Endothelial cell of umbilical vein (primary cell): ENCODE measurements at regions not wholly inside any gene's neighbourhood (a gene's known extent, or its start where the extent isn't known, plus 50 kb on each side); places are given as distances from the start of the nearest gene placed in this dataset.

Experiments
- BruUV-seq: library from RNA; stranded (reverse); fragments of 400-500 nt; replicated peaks from 2 replicates; lab custom pipeline; 2021; lab: Mats Ljungman, UMichigan
- CTCF ChIA-PET: fragments of 300-600, 350-600 bp; sonication (Branson Sonifier 250); formaldehyde crosslinking; loops from one replicate; lab custom pipeline; 2021; ENCODE audit warnings: antibody characterized with exemption, inconsistent platforms; lab: Charles Lee
- POLR2A ChIA-PET: fragments of 300-600, 350-600 bp; sonication (Branson Sonifier 250); formaldehyde crosslinking; loops from one replicate; lab custom pipeline; 2021; ENCODE audit warnings: antibody characterized with exemption, inconsistent platforms; lab: Charles Lee
- DNase-seq: peaks from one replicate; pipeline ENCODE4 v3.0.0-alpha.2; 2011; ENCODE audit warnings: low read depth, low spot score
- FAIRE-seq: peaks from 2 replicates; lab custom pipeline; 2011; peaks lifted over from hg19 to GRCh38; lab: Jason Lieb, UNC
- H2AFZ ChIP-seq: 2 replicates; pipeline ENCODE4 v1.6.0; 2012; ENCODE audit warnings: low read depth, low read length, control low read depth, inconsistent platforms
- H3K27ac ChIP-seq: 2 replicates; pipeline ENCODE4 v1.5.1; 2011; ENCODE audit warnings: low read depth, mild to moderate bottlenecking, control low read depth, low read length, moderate library complexity; ENCODE audit not compliant: insufficient read depth
- H3K27me3 ChIP-seq, 2 experiments: 2 replicates each; pipeline versions ENCODE4 v1.6.0 to v1.6.1; 2011; ENCODE audit warnings: low read length in 2 of 2, mixed read lengths in 1 of 2; ENCODE audit not compliant: control insufficient read depth in 2 of 2, insufficient read depth in 2 of 2
- H3K36me3 ChIP-seq, 2 experiments: 2 replicates in 1 of 2; 3 replicates in 1 of 2; pipeline ENCODE4 v1.5.1; 2011; ENCODE audit warnings: low read length in 2 of 2, mild to moderate bottlenecking in 1 of 2, moderate library complexity in 1 of 2; ENCODE audit not compliant: control insufficient read depth in 2 of 2, insufficient read depth in 2 of 2; ENCODE audit errors: extremely low read depth in 1 of 2
- H3K4me1 ChIP-seq: 3 replicates; pipeline ENCODE4 v1.5.1; 2011; ENCODE audit warnings: mild to moderate bottlenecking, low read length; ENCODE audit not compliant: control insufficient read depth, insufficient read depth; ENCODE audit errors: extremely low read depth
- H3K4me2 ChIP-seq: 2 replicates; pipeline ENCODE4 v1.6.1; 2011; ENCODE audit warnings: low read length, control low read depth, mixed read lengths; ENCODE audit not compliant: insufficient read depth
- H3K4me3 ChIP-seq, 3 experiments: fragments of 200-600 bp in 1 of 3; sonication (generic), shearing (Covaris generic) in 1 of 3; replicated peaks in 1 of 3; 2 replicates each; pipeline ENCODE4 v1.5.1; 2011 to 2016; ENCODE audit warnings: control low read depth in 3 of 3, low read length in 3 of 3, mild to moderate bottlenecking in 2 of 3, inconsistent platforms in 1 of 3, low read depth in 1 of 3, moderate library complexity in 1 of 3; ENCODE audit not compliant: insufficient read depth in 1 of 3
- H3K79me2 ChIP-seq: 2 replicates; pipeline ENCODE4 v1.6.0; 2012; ENCODE audit warnings: low read length, inconsistent platforms; ENCODE audit not compliant: control insufficient read depth, insufficient read depth
- H3K9ac ChIP-seq: replicated peaks from 2 replicates; pipeline ENCODE3; 2011; ENCODE audit warnings: low read length, control low read depth; ENCODE audit not compliant: insufficient read depth; ENCODE audit errors: extremely low read depth
- H3K9me1 ChIP-seq: replicated peaks from 3 replicates; pipeline ENCODE4 v1.6.0; 2011; ENCODE audit warnings: mild to moderate bottlenecking, low read length; ENCODE audit not compliant: control insufficient read depth, insufficient read depth; ENCODE audit errors: extremely low read depth
- H3K9me3 ChIP-seq: replicated peaks from 2 replicates; pipeline ENCODE4 v1.5.1; 2012; ENCODE audit warnings: low read length, inconsistent platforms; ENCODE audit not compliant: control insufficient read depth, insufficient read depth
- H4K20me1 ChIP-seq: replicated peaks from 2 replicates; pipeline ENCODE3; 2011; ENCODE audit warnings: mild to moderate bottlenecking, low read length; ENCODE audit not compliant: control insufficient read depth, insufficient read depth; ENCODE audit errors: extremely low read depth
- EZH2 ChIP-seq: IDR thresholded peaks from 2 replicates; pipeline ENCODE4 v1.6.1; 2012; ENCODE audit warnings: borderline replicate concordance, low read depth, mild to moderate bottlenecking, moderate library complexity, low read length, inconsistent platforms; ENCODE audit not compliant: severe bottlenecking
- FOS ChIP-seq: IDR thresholded peaks from 2 replicates; pipeline ENCODE4 v1.6.1; 2011; ENCODE audit warnings: mild to moderate bottlenecking, low read length, moderate library complexity, borderline replicate concordance; ENCODE audit not compliant: insufficient read depth
- GATA2 ChIP-seq: IDR thresholded peaks from 2 replicates; pipeline ENCODE4 v1.7.0; 2011; ENCODE audit warnings: low read depth, mild to moderate bottlenecking, moderate library complexity, mixed read lengths, low read length; ENCODE audit not compliant: insufficient read length, insufficient read depth
- JUN ChIP-seq: IDR thresholded peaks from 2 replicates; pipeline ENCODE4 v1.6.1; 2011; ENCODE audit warnings: borderline replicate concordance, low read depth; ENCODE audit not compliant: insufficient read length, insufficient read depth
- MAX ChIP-seq: IDR thresholded peaks from 2 replicates; pipeline ENCODE4 v1.6.1; 2011; ENCODE audit not compliant: insufficient read depth, insufficient read length
- MYC ChIP-seq: IDR thresholded peaks from one replicate; pipeline ENCODE4 v1.6.1; 2011; ENCODE audit warnings: mild to moderate bottlenecking, low read depth, low read length
- POLR2A ChIP-seq: IDR thresholded peaks from 2 replicates; pipeline ENCODE4 v1.6.1; 2012; ENCODE audit warnings: low read depth, mild to moderate bottlenecking, control low read depth, low read length
- POLR2AphosphoS5 ChIP-seq: IDR thresholded peaks from 2 replicates; pipeline ENCODE4 v1.6.1; 2012; ENCODE audit warnings: low read depth, mild to moderate bottlenecking, control low read depth, low read length, moderate library complexity; ENCODE audit not compliant: insufficient read depth
- dilution Hi-C: fragments of 300-500 bp; cut with MboI; formaldehyde crosslinking; loops from one replicate; pipeline ENCODE4 v1.15.0; 2019; ENCODE audit warnings: low sequenced_read_pairs; ENCODE audit not compliant: extremely low pct_ligation_motif_present
- intact Hi-C: fragments of 100-400 bp; cut with micrococcal nuclease; formaldehyde crosslinking; loops from one replicate; pipeline ENCODE4 v1.10.0; 2022
- TF ChIP-seq, protein P1 (sequence below), 2 donors: IDR thresholded peaks; 1 replicate in 1 of 2; 2 replicates in 1 of 2; pipeline ENCODE4 v1.5.1; 2011; ENCODE audit warnings: low read length in 2 of 2, mild to moderate bottlenecking in 2 of 2, moderate library complexity in 2 of 2, control low read depth in 1 of 2, inconsistent platforms in 1 of 2, low read depth in 1 of 2; ENCODE audit not compliant: insufficient read depth in 1 of 2; ENCODE audit errors: extremely low read depth in 1 of 2

DNA sequence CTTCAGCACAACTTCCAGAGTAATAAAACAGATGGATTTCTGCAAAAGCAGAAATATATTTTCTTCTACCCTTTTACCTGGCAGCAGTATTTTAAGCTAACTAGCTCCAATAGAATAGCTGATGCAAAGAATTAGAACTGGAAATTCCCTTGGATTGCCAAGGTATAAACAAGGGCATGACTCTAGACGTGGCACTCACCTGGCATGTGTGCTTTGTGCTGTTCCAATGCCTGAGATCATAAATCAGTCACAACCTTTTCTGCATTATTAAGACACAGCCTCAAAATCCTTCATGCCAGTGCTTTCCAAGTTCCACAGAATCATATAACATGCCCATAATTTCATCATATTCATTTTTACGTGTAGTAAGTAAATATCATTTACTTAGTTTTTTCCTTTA lies 1048.7 kb downstream of the ADGRL2 start:
- Histone ChIP-seq H3K79me2 (no peaks in the 10 kb centered on the region), H3K9ac (no peak overlapping the region), H3K4me1 (no peaks in the 10 kb centered on the region), H3K36me3 (no peaks in the 10 kb centered on the region), H3K4me2 (no peak overlapping the region), H3K9me3 (no peaks in the 10 kb centered on the region), H3K27ac (no peak overlapping the region), H3K27me3 (no peaks in the 10 kb centered on the region), H3K9me1 (no peaks in the 10 kb centered on the region), H4K20me1 (no peaks in the 10 kb centered on the region), H3K4me3 (no peak overlapping the region), H2AFZ (no peak overlapping the region)
- POLR2A ChIA-PET = no interaction called here
- DNase-seq (no peak), FAIRE-seq (no peak)
- TF ChIP-seq GATA2 (no peak), EZH2 (no peak), MAX (no peak), POLR2A (no peak), JUN (no peak), POLR2AphosphoS5 (no peak), MYC (no peak), FOS (no peak)
- TF ChIP-seq, protein P1, sequence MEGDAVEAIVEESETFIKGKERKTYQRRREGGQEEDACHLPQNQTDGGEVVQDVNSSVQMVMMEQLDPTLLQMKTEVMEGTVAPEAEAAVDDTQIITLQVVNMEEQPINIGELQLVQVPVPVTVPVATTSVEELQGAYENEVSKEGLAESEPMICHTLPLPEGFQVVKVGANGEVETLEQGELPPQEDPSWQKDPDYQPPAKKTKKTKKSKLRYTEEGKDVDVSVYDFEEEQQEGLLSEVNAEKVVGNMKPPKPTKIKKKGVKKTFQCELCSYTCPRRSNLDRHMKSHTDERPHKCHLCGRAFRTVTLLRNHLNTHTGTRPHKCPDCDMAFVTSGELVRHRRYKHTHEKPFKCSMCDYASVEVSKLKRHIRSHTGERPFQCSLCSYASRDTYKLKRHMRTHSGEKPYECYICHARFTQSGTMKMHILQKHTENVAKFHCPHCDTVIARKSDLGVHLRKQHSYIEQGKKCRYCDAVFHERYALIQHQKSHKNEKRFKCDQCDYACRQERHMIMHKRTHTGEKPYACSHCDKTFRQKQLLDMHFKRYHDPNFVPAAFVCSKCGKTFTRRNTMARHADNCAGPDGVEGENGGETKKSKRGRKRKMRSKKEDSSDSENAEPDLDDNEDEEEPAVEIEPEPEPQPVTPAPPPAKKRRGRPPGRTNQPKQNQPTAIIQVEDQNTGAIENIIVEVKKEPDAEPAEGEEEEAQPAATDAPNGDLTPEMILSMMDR (IDR thresholded peaks at IDR 0.05; ENCODE audit: extremely low read depth in 1 of 2, insufficient read depth in 1 of 2, low read depth in 1 of 2, low read length in 2 of 2) = no peak
- no TSS peak for BruUV-seq
- dilution Hi-C loops (no loop called here), intact Hi-C loops (no loop called here)
- CTCF ChIA-PET = no interaction called here
